Endothelial cell of umbilical vein (primary cell): ENCODE measurements at regions not wholly inside any gene's neighbourhood (a gene's known extent, or its start where the extent isn't known, plus 50 kb on each side); places are given as distances from the start of the nearest gene placed in this dataset.

Experiments
- BruUV-seq: library from RNA; stranded (reverse); fragments of 400-500 nt; replicated peaks from 2 replicates; lab custom pipeline; 2021; lab: Mats Ljungman, UMichigan
- CTCF ChIA-PET: fragments of 300-600, 350-600 bp; sonication (Branson Sonifier 250); formaldehyde crosslinking; loops from one replicate; lab custom pipeline; 2021; ENCODE audit warnings: antibody characterized with exemption, inconsistent platforms; lab: Charles Lee
- POLR2A ChIA-PET: fragments of 300-600, 350-600 bp; sonication (Branson Sonifier 250); formaldehyde crosslinking; loops from one replicate; lab custom pipeline; 2021; ENCODE audit warnings: antibody characterized with exemption, inconsistent platforms; lab: Charles Lee
- DNase-seq: peaks from one replicate; pipeline ENCODE4 v3.0.0-alpha.2; 2011; ENCODE audit warnings: low read depth, low spot score
- FAIRE-seq: peaks from 2 replicates; lab custom pipeline; 2011; peaks lifted over from hg19 to GRCh38; lab: Jason Lieb, UNC
- H2AFZ ChIP-seq: 2 replicates; pipeline ENCODE4 v1.6.0; 2012; ENCODE audit warnings: low read depth, low read length, control low read depth, inconsistent platforms
- H3K27ac ChIP-seq: 2 replicates; pipeline ENCODE4 v1.5.1; 2011; ENCODE audit warnings: low read depth, mild to moderate bottlenecking, control low read depth, low read length, moderate library complexity; ENCODE audit not compliant: insufficient read depth
- H3K27me3 ChIP-seq, 2 experiments: 2 replicates each; pipeline versions ENCODE4 v1.6.0 to v1.6.1; 2011; ENCODE audit warnings: low read length in 2 of 2, mixed read lengths in 1 of 2; ENCODE audit not compliant: control insufficient read depth in 2 of 2, insufficient read depth in 2 of 2
- H3K36me3 ChIP-seq, 2 experiments: 2 replicates in 1 of 2; 3 replicates in 1 of 2; pipeline ENCODE4 v1.5.1; 2011; ENCODE audit warnings: low read length in 2 of 2, mild to moderate bottlenecking in 1 of 2, moderate library complexity in 1 of 2; ENCODE audit not compliant: control insufficient read depth in 2 of 2, insufficient read depth in 2 of 2; ENCODE audit errors: extremely low read depth in 1 of 2
- H3K4me1 ChIP-seq: 3 replicates; pipeline ENCODE4 v1.5.1; 2011; ENCODE audit warnings: mild to moderate bottlenecking, low read length; ENCODE audit not compliant: control insufficient read depth, insufficient read depth; ENCODE audit errors: extremely low read depth
- H3K4me2 ChIP-seq: 2 replicates; pipeline ENCODE4 v1.6.1; 2011; ENCODE audit warnings: low read length, control low read depth, mixed read lengths; ENCODE audit not compliant: insufficient read depth
- H3K4me3 ChIP-seq, 3 experiments: fragments of 200-600 bp in 1 of 3; sonication (generic), shearing (Covaris generic) in 1 of 3; replicated peaks in 1 of 3; 2 replicates each; pipeline ENCODE4 v1.5.1; 2011 to 2016; ENCODE audit warnings: control low read depth in 3 of 3, low read length in 3 of 3, mild to moderate bottlenecking in 2 of 3, inconsistent platforms in 1 of 3, low read depth in 1 of 3, moderate library complexity in 1 of 3; ENCODE audit not compliant: insufficient read depth in 1 of 3
- H3K79me2 ChIP-seq: 2 replicates; pipeline ENCODE4 v1.6.0; 2012; ENCODE audit warnings: low read length, inconsistent platforms; ENCODE audit not compliant: control insufficient read depth, insufficient read depth
- H3K9ac ChIP-seq: replicated peaks from 2 replicates; pipeline ENCODE3; 2011; ENCODE audit warnings: low read length, control low read depth; ENCODE audit not compliant: insufficient read depth; ENCODE audit errors: extremely low read depth
- H3K9me1 ChIP-seq: replicated peaks from 3 replicates; pipeline ENCODE4 v1.6.0; 2011; ENCODE audit warnings: mild to moderate bottlenecking, low read length; ENCODE audit not compliant: control insufficient read depth, insufficient read depth; ENCODE audit errors: extremely low read depth
- H3K9me3 ChIP-seq: replicated peaks from 2 replicates; pipeline ENCODE4 v1.5.1; 2012; ENCODE audit warnings: low read length, inconsistent platforms; ENCODE audit not compliant: control insufficient read depth, insufficient read depth
- H4K20me1 ChIP-seq: replicated peaks from 2 replicates; pipeline ENCODE3; 2011; ENCODE audit warnings: mild to moderate bottlenecking, low read length; ENCODE audit not compliant: control insufficient read depth, insufficient read depth; ENCODE audit errors: extremely low read depth
- CTCF ChIP-seq, 2 donors: IDR thresholded peaks; 1 replicate in 1 of 2; 2 replicates in 1 of 2; pipeline ENCODE4 v1.5.1; 2011; ENCODE audit warnings: low read length in 2 of 2, mild to moderate bottlenecking in 2 of 2, moderate library complexity in 2 of 2, control low read depth in 1 of 2, inconsistent platforms in 1 of 2, low read depth in 1 of 2; ENCODE audit not compliant: insufficient read depth in 1 of 2; ENCODE audit errors: extremely low read depth in 1 of 2
- EZH2 ChIP-seq: IDR thresholded peaks from 2 replicates; pipeline ENCODE4 v1.6.1; 2012; ENCODE audit warnings: borderline replicate concordance, low read depth, mild to moderate bottlenecking, moderate library complexity, low read length, inconsistent platforms; ENCODE audit not compliant: severe bottlenecking
- FOS ChIP-seq: IDR thresholded peaks from 2 replicates; pipeline ENCODE4 v1.6.1; 2011; ENCODE audit warnings: mild to moderate bottlenecking, low read length, moderate library complexity, borderline replicate concordance; ENCODE audit not compliant: insufficient read depth
- GATA2 ChIP-seq: IDR thresholded peaks from 2 replicates; pipeline ENCODE4 v1.7.0; 2011; ENCODE audit warnings: low read depth, mild to moderate bottlenecking, moderate library complexity, mixed read lengths, low read length; ENCODE audit not compliant: insufficient read length, insufficient read depth
- JUN ChIP-seq: IDR thresholded peaks from 2 replicates; pipeline ENCODE4 v1.6.1; 2011; ENCODE audit warnings: borderline replicate concordance, low read depth; ENCODE audit not compliant: insufficient read length, insufficient read depth
- MYC ChIP-seq: IDR thresholded peaks from one replicate; pipeline ENCODE4 v1.6.1; 2011; ENCODE audit warnings: mild to moderate bottlenecking, low read depth, low read length
- POLR2A ChIP-seq: IDR thresholded peaks from 2 replicates; pipeline ENCODE4 v1.6.1; 2012; ENCODE audit warnings: low read depth, mild to moderate bottlenecking, control low read depth, low read length
- POLR2AphosphoS5 ChIP-seq: IDR thresholded peaks from 2 replicates; pipeline ENCODE4 v1.6.1; 2012; ENCODE audit warnings: low read depth, mild to moderate bottlenecking, control low read depth, low read length, moderate library complexity; ENCODE audit not compliant: insufficient read depth
- dilution Hi-C: fragments of 300-500 bp; cut with MboI; formaldehyde crosslinking; loops from one replicate; pipeline ENCODE4 v1.15.0; 2019; ENCODE audit warnings: low sequenced_read_pairs; ENCODE audit not compliant: extremely low pct_ligation_motif_present
- intact Hi-C: fragments of 100-400 bp; cut with micrococcal nuclease; formaldehyde crosslinking; loops from one replicate; pipeline ENCODE4 v1.10.0; 2022
- TF ChIP-seq, protein P1 (sequence below): IDR thresholded peaks from 2 replicates; pipeline ENCODE4 v1.6.1; 2011; ENCODE audit not compliant: insufficient read depth, insufficient read length

DNA sequence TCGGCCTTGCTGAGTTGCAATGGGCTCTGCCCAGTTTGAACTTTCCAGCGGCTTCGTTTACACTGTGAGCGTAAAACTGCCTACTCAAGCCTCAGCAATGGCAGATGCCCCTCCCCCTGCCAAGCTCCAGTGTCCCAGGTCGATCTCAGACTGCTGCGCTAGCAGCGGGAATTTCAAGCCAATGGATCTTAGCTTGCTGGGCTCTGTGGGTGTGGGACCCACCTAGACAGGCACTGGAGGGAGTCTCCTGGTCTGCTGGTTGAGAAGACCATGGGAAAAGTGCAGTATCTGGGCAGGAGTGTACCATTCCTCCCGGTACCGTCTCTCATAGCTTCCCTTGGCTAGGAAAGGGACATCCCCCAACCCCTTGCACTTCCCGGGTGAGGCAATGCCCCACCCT, 88.2 kb downstream of the KLHL28 start:
- POLR2A ChIA-PET = no interaction called here
- dilution Hi-C loops (no loop called here), intact Hi-C loops (no loop called here)
- Histone ChIP-seq H3K9me1 (no peaks in the 10 kb centered on the region), H3K27me3 (no peaks in the 10 kb centered on the region), H4K20me1 (no peaks in the 10 kb centered on the region), H3K79me2 (no peaks in the 10 kb centered on the region), H3K4me2 (no peak overlapping the region), H2AFZ (no peak overlapping the region), H3K27ac (no peak overlapping the region), H3K9me3 (no peaks in the 10 kb centered on the region), H3K4me1 (no peaks in the 10 kb centered on the region), H3K4me3 (no peak overlapping the region), H3K9ac (no peak overlapping the region), H3K36me3 (no peaks in the 10 kb centered on the region)
- no TSS peak for BruUV-seq
- DNase-seq = no peak
- no peak for FAIRE-seq
- TF ChIP-seq MYC (no peak), POLR2AphosphoS5 (no peak), GATA2 (no peak), EZH2 (no peak), FOS (no peak), POLR2A (no peak), JUN (no peak), CTCF (IDR thresholded peaks at IDR 0.05; ENCODE audit: extremely low read depth in 1 of 2, insufficient read depth in 1 of 2, low read depth in 1 of 2, low read length in 2 of 2) (no peak)
- TF ChIP-seq, protein P1, sequence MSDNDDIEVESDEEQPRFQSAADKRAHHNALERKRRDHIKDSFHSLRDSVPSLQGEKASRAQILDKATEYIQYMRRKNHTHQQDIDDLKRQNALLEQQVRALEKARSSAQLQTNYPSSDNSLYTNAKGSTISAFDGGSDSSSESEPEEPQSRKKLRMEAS = no peak
- CTCF ChIA-PET = no interaction called here
